ENCODE measurements at regions not wholly inside any gene's neighbourhood (a gene's known extent, or its start where the extent isn't known, plus 50 kb on each side); places are given as distances from the start of the nearest gene placed in this dataset.
"Not testable (repeated sequence)": the region's sequence is repeated elsewhere in the genome, so short reads cannot be mapped to it uniquely, and the experiment has no call there.

- FAIRE-seq, result not testable (repeated sequence)
Measured at GRCh38 chr2:111430817-111431661, 310.3 kb downstream of the BCL2L11 start.

- FAIRE-seq, result not testable (repeated sequence)
Measured at GRCh38 chr2:111432423-111432822, 311.7 kb downstream of the BCL2L11 start.

- FAIRE-seq, result not testable (repeated sequence)
Measured at GRCh38 chr2:111432916-111433499, 312.3 kb downstream of the BCL2L11 start.

- FAIRE-seq, result not testable (repeated sequence)
Measured at GRCh38 chr2:111433892-111434607, 313.3 kb downstream of the BCL2L11 start.

GRCh38 chr2:111434608-111434939 lies 313.9 kb downstream of the BCL2L11 start:
- FAIRE-seq, result not testable (repeated sequence)

- FAIRE-seq, result not testable (repeated sequence)
Measured at GRCh38 chr2:111435553-111436310, 315.0 kb downstream of the BCL2L11 start.

- not testable (repeated sequence) for FAIRE-seq
Measured at GRCh38 chr2:111436411-111436810, 315.7 kb downstream of the BCL2L11 start.

- FAIRE-seq, result not testable (repeated sequence)
Measured at GRCh38 chr2:111437288-111437990, 316.7 kb downstream of the BCL2L11 start.

GRCh38 chr2:111438161-111438560 lies 317.4 kb downstream of the BCL2L11 start:
- not testable (repeated sequence) for FAIRE-seq

- FAIRE-seq, result not testable (repeated sequence)
Measured at GRCh38 chr2:111439237-111439636, 318.5 kb downstream of the BCL2L11 start.

- FAIRE-seq, result not testable (repeated sequence)
Measured at GRCh38 chr2:111441614-111442013, 320.9 kb downstream of the BCL2L11 start.

GRCh38 chr2:111442767-111443454 lies 322.2 kb downstream of the BCL2L11 start:
- FAIRE-seq, result not testable (repeated sequence)

- FAIRE-seq, result not testable (repeated sequence)
Measured at GRCh38 chr2:111444516-111444915, 323.8 kb downstream of the BCL2L11 start.

GRCh38 chr2:111445191-111445929 lies 324.6 kb downstream of the BCL2L11 start:
- not testable (repeated sequence) for FAIRE-seq

- not testable (repeated sequence) for FAIRE-seq
Measured at GRCh38 chr2:111445941-111446340, 325.2 kb downstream of the BCL2L11 start.

- not testable (repeated sequence) for FAIRE-seq
Measured at GRCh38 chr2:111447482-111447881, 326.8 kb downstream of the BCL2L11 start.

- FAIRE-seq, result not testable (repeated sequence)
Measured at GRCh38 chr2:111448796-111449195, 328.1 kb downstream of the BCL2L11 start.

GRCh38 chr2:111450526-111450925 lies 329.8 kb downstream of the BCL2L11 start:
- not testable (repeated sequence) for FAIRE-seq

GRCh38 chr2:111451692-111452199 lies 331.0 kb downstream of the BCL2L11 start:
- FAIRE-seq, result not testable (repeated sequence)

- FAIRE-seq, result not testable (repeated sequence)
Measured at GRCh38 chr2:111452208-111452607, 331.5 kb downstream of the BCL2L11 start.
